ENCODE measurements at regions not wholly inside any gene's neighbourhood (a gene's known extent, or its start where the extent isn't known, plus 50 kb on each side); places are given as distances from the start of the nearest gene placed in this dataset.
"Not testable (repeated sequence)": the region's sequence is repeated elsewhere in the genome, so short reads cannot be mapped to it uniquely, and the experiment has no call there.

- DNase-seq (ENCODE audit: low spot score in 2 of 2); H3K4me3 ChIP-seq (ENCODE audit: low read depth, poor library complexity, severe bottlenecking); intact Hi-C loops (cut with DNase I; ENCODE audit: low total_unique reads): not testable (repeated sequence)
- WGBS, 2 donors = 75 to 84% methylated on average over 9 of the region's 9 CpGs
Observed at GRCh38 chr21:13985137-13985864, 225.5 kb downstream of the LIPI start.

- intact Hi-C loops (cut with DNase I; ENCODE audit: low total_unique reads); H3K4me3 ChIP-seq (ENCODE audit: low read depth, poor library complexity, severe bottlenecking); DNase-seq (ENCODE audit: low spot score in 2 of 2): not testable (repeated sequence)
- WGBS, 2 donors = 95 to 100% methylated on average over 1 to 5 of the region's 5 CpGs
Observed at GRCh38 chr21:13984728-13985127, 226.0 kb downstream of the LIPI start.

- H3K4me3 ChIP-seq (ENCODE audit: low read depth, poor library complexity, severe bottlenecking); intact Hi-C loops (cut with DNase I; ENCODE audit: low total_unique reads); DNase-seq (ENCODE audit: low spot score in 2 of 2): not testable (repeated sequence)
- WGBS, 2 donors = 81 to 89% methylated on average over 19 to 26 of the region's 48 CpGs
Observed at GRCh38 chr21:13981176-13982087, 229.3 kb downstream of the LIPI start.

- intact Hi-C loops (cut with DNase I; ENCODE audit: low total_unique reads); DNase-seq (ENCODE audit: low spot score in 2 of 2); H3K4me3 ChIP-seq (ENCODE audit: low read depth, poor library complexity, severe bottlenecking): not testable (repeated sequence)
- WGBS, 2 donors = 11 to 20% methylated on average over 30 to 31 of the region's 42 CpGs
Observed at GRCh38 chr21:13980115-13980662, 230.6 kb downstream of the LIPI start.

- DNase-seq (ENCODE audit: low spot score in 2 of 2); intact Hi-C loops (cut with DNase I; ENCODE audit: low total_unique reads); H3K4me3 ChIP-seq (ENCODE audit: low read depth, poor library complexity, severe bottlenecking): not testable (repeated sequence)
- 34 to 47% methylated on average over 11 to 24 of the region's 26 CpGs for WGBS, 2 donors
Observed at GRCh38 chr21:13979608-13980007, 231.1 kb downstream of the LIPI start.

- H3K4me3 ChIP-seq (ENCODE audit: low read depth, poor library complexity, severe bottlenecking); DNase-seq (ENCODE audit: low spot score in 2 of 2); intact Hi-C loops (cut with DNase I; ENCODE audit: low total_unique reads): not testable (repeated sequence)
Observed at GRCh38 chr21:13974582-13974981, 236.2 kb downstream of the LIPI start.

- H3K4me3 ChIP-seq (ENCODE audit: low read depth, poor library complexity, severe bottlenecking); intact Hi-C loops (cut with DNase I; ENCODE audit: low total_unique reads); DNase-seq (ENCODE audit: low spot score in 2 of 2): not testable (repeated sequence)
- WGBS, 2 donors = 47 to 53% methylated on average over 3 of the region's 3 CpGs
Observed at GRCh38 chr21:13969853-13970252, 240.9 kb downstream of the LIPI start.

GRCh38 chr21:13969002-13969401, 241.8 kb downstream of the LIPI start:
- WGBS, 2 donors = 74% methylated on average over 2 of the region's 2 CpGs
- DNase-seq (ENCODE audit: low spot score in 2 of 2); H3K4me3 ChIP-seq (ENCODE audit: low read depth, poor library complexity, severe bottlenecking); intact Hi-C loops (cut with DNase I; ENCODE audit: low total_unique reads): not testable (repeated sequence)

- 77 to 83% methylated on average over 3 of the region's 3 CpGs for WGBS, 2 donors
- intact Hi-C loops (cut with DNase I; ENCODE audit: low total_unique reads); H3K4me3 ChIP-seq (ENCODE audit: low read depth, poor library complexity, severe bottlenecking); DNase-seq (ENCODE audit: low spot score in 2 of 2): not testable (repeated sequence)
Observed at GRCh38 chr21:13963259-13963658, 247.5 kb downstream of the LIPI start.

GRCh38 chr21:13937236-13937635, 273.5 kb downstream of the LIPI start:
- 93 to 94% methylated on average over 21 of the region's 21 CpGs for WGBS, 2 donors
- TF ChIP-seq POLR2A (IDR thresholded peaks at IDR 0.05) = no peak
- no peak for TF ChIP-seq CTCF (IDR thresholded peaks at IDR 0.05)
- intact Hi-C loops (cut with DNase I; ENCODE audit: low total_unique reads) = no loop called here
- no peak for DNase-seq (ENCODE audit: low spot score in 2 of 2)
- no peak overlapping the region for H3K4me3 ChIP-seq (ENCODE audit: low read depth, poor library complexity, severe bottlenecking)

- WGBS, 2 donors = 93 to 96% methylated on average over 24 to 30 of the region's 38 CpGs
- H3K4me3 ChIP-seq (ENCODE audit: low read depth, poor library complexity, severe bottlenecking); intact Hi-C loops (cut with DNase I; ENCODE audit: low total_unique reads); DNase-seq (ENCODE audit: low spot score in 2 of 2): not testable (repeated sequence)
Observed at GRCh38 chr21:13936033-13936937, 274.5 kb downstream of the LIPI start.

GRCh38 chr21:13935396-13936032, 275.2 kb downstream of the LIPI start:
- H3K4me3 ChIP-seq (ENCODE audit: low read depth, poor library complexity, severe bottlenecking); intact Hi-C loops (cut with DNase I; ENCODE audit: low total_unique reads); DNase-seq (ENCODE audit: low spot score in 2 of 2): not testable (repeated sequence)
- WGBS, 2 donors = 90 to 93% methylated on average over 13 to 26 of the region's 26 CpGs
